PC-3 (cell line): ENCODE measurements at regions not wholly inside any gene's neighbourhood (a gene's known extent, or its start where the extent isn't known, plus 50 kb on each side); places are given as distances from the start of the nearest gene placed in this dataset.

Experiments used
- ATAC-seq: fragments of 200-7000 bp; cut with Tn5 transposase; 2 replicates; pipeline ENCODE4 v1.9.1; 2020; ENCODE audit warnings: mild to moderate bottlenecking, moderate library complexity
- BruUV-seq: library from RNA; stranded (reverse); fragments of 400-500 nt; replicated peaks from 2 replicates; lab custom pipeline; 2021; lab: Mats Ljungman, UMichigan
- CTCF ChIA-PET: fragments of 300-600 bp; sonication (Branson Sonifier 250); formaldehyde crosslinking; loops from one replicate; lab custom pipeline; 2022; ENCODE audit warnings: antibody characterized with exemption; lab: Charles Lee
- POLR2A ChIA-PET: fragments of 300-600 bp; sonication (Branson Sonifier 250); formaldehyde crosslinking; loops from one replicate; lab custom pipeline; 2022; ENCODE audit warnings: antibody characterized with exemption; ENCODE audit not compliant: unreplicated experiment; lab: Charles Lee
- DNase-seq: peaks from one replicate; pipeline ENCODE4 v3.0.0-alpha.2; 2015
- H2AFZ ChIP-seq: fragments of 300-600 bp; sonication (generic); 2 replicates; pipeline ENCODE4 v1.6.0; 2016; ENCODE audit warnings: antibody characterized with exemption, low read length
- H3F3A ChIP-seq: fragments of 300-600 bp; sonication (generic); one replicate; pipeline ENCODE4 v1.6.0; 2017; ENCODE audit warnings: antibody characterized with exemption, low read length, control low read depth, mild to moderate bottlenecking; ENCODE audit not compliant: unreplicated experiment
- H3K27ac ChIP-seq: fragments of 300-600 bp; sonication (generic); 2 replicates; pipeline ENCODE4 v1.5.1; 2016; ENCODE audit warnings: mild to moderate bottlenecking, low read length
- H3K27me3 ChIP-seq: fragments of 300-600 bp; sonication (generic); 2 replicates; pipeline ENCODE4 v1.6.1; 2016; ENCODE audit warnings: low read length, mixed read lengths
- H3K36me3 ChIP-seq: fragments of 300-600 bp; sonication (generic); 2 replicates; pipeline ENCODE4 v1.6.1; 2016; ENCODE audit warnings: low read depth, mixed run types, low read length, mixed read lengths
- H3K4me1 ChIP-seq: fragments of 300-600 bp; sonication (generic); 2 replicates; pipeline ENCODE4 v1.5.1; 2016; ENCODE audit warnings: low read length; ENCODE audit not compliant: insufficient read depth
- H3K4me2 ChIP-seq: fragments of 300-600 bp; sonication (generic); 2 replicates; pipeline ENCODE4 v1.6.0; 2016; ENCODE audit warnings: low read length
- H3K4me3 ChIP-seq: fragments of 300-600 bp; sonication (generic); 2 replicates; pipeline ENCODE4 v1.5.1; 2016; ENCODE audit warnings: mild to moderate bottlenecking, low read length, mixed read lengths
- H3K79me2 ChIP-seq: fragments of 300-600 bp; sonication (generic); 2 replicates; pipeline ENCODE4 v1.6.1; 2017; ENCODE audit warnings: low read length, mixed read lengths
- H3K9ac ChIP-seq: fragments of 300-600 bp; sonication (generic); 2 replicates; pipeline ENCODE4 v1.6.0; 2016; ENCODE audit warnings: mild to moderate bottlenecking, low read length
- H3K9me2 ChIP-seq: fragments of 300-600 bp; sonication (generic); replicated peaks from 2 replicates; pipeline ENCODE4 v1.6.1; 2016; ENCODE audit warnings: mixed run types, low read length, mixed read lengths
- H3K9me3 ChIP-seq: fragments of 300-600 bp; sonication (generic); 2 replicates; pipeline ENCODE4 v1.6.1; 2016; ENCODE audit warnings: low read length, mixed read lengths
- H4K20me1 ChIP-seq: fragments of 300-600 bp; sonication (generic); 2 replicates; pipeline ENCODE4 v1.6.1; 2016; ENCODE audit warnings: low read length, mixed read lengths
- EZH2 ChIP-seq: fragments of 300-600 bp; sonication (generic); IDR thresholded peaks from one replicate; pipeline ENCODE4 v1.6.1; 2017; ENCODE audit warnings: antibody characterized with exemption, mild to moderate bottlenecking, low read length; ENCODE audit not compliant: unreplicated experiment
- EZH2phosphoT487 ChIP-seq: fragments of 300-600 bp; sonication (generic); IDR thresholded peaks from 2 replicates; pipeline ENCODE4 v1.6.1; 2018; ENCODE audit warnings: mild to moderate bottlenecking, antibody characterized with exemption, low read length, borderline replicate concordance
- intact Hi-C: fragments of 100-400 bp; cut with micrococcal nuclease; formaldehyde crosslinking; loops from 2 replicates; pipeline ENCODE4 v1.9.0; 2023
- TF ChIP-seq, protein P1 (sequence below): fragments of 300-600 bp; sonication (generic); conservative IDR thresholded peaks from 2 replicates; pipeline ENCODE4 v1.5.1; 2017; ENCODE audit warnings: antibody characterized with exemption, low read depth, mild to moderate bottlenecking, low read length

DNA sequence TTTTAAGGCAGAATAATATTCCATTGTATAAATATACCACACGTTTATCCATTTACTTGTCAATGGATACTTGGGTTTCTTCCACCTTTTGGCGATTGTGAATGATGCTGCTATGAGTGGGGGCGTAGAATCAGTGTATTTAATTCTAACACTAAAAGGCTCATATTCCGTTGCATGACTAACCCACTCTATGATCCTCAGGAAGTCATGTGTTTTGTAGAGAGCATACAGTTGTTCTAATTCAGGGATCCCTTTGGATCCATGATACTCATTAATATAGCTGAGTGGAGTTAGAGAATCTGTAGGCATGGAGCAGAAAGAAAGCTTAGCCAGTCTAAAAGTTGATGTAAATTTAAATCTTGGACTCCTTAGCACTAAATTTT lies 74.2 kb upstream of the TMEM170B start:
- TF ChIP-seq EZH2phosphoT487, result no peak
- TF ChIP-seq, protein P1, sequence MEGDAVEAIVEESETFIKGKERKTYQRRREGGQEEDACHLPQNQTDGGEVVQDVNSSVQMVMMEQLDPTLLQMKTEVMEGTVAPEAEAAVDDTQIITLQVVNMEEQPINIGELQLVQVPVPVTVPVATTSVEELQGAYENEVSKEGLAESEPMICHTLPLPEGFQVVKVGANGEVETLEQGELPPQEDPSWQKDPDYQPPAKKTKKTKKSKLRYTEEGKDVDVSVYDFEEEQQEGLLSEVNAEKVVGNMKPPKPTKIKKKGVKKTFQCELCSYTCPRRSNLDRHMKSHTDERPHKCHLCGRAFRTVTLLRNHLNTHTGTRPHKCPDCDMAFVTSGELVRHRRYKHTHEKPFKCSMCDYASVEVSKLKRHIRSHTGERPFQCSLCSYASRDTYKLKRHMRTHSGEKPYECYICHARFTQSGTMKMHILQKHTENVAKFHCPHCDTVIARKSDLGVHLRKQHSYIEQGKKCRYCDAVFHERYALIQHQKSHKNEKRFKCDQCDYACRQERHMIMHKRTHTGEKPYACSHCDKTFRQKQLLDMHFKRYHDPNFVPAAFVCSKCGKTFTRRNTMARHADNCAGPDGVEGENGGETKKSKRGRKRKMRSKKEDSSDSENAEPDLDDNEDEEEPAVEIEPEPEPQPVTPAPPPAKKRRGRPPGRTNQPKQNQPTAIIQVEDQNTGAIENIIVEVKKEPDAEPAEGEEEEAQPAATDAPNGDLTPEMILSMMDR, result no peak
- no peak for TF ChIP-seq EZH2
- Histone ChIP-seq H3K4me1 (peaks cover 6% of the 10 kb centered on the region), H3K9me3 (no peaks in the 10 kb centered on the region), H3F3A (no peaks in the 10 kb centered on the region), H3K4me2 (no peak overlapping the region), H3K9ac (no peak overlapping the region), H3K36me3 (no peaks in the 10 kb centered on the region), H4K20me1 (no peaks in the 10 kb centered on the region), H3K27me3 (no peaks in the 10 kb centered on the region), H2AFZ (no peak overlapping the region), H3K9me2 (no peaks in the 10 kb centered on the region), H3K79me2 (no peaks in the 10 kb centered on the region), H3K27ac (no peak overlapping the region), H3K4me3 (no peak overlapping the region)
- ATAC-seq (no peak), DNase-seq (no peak)
- intact Hi-C loops, result no loop called here
- BruUV-seq, result no TSS peak
- ChIA-PET CTCF (no interaction called here), POLR2A (no interaction called here)

DNA sequence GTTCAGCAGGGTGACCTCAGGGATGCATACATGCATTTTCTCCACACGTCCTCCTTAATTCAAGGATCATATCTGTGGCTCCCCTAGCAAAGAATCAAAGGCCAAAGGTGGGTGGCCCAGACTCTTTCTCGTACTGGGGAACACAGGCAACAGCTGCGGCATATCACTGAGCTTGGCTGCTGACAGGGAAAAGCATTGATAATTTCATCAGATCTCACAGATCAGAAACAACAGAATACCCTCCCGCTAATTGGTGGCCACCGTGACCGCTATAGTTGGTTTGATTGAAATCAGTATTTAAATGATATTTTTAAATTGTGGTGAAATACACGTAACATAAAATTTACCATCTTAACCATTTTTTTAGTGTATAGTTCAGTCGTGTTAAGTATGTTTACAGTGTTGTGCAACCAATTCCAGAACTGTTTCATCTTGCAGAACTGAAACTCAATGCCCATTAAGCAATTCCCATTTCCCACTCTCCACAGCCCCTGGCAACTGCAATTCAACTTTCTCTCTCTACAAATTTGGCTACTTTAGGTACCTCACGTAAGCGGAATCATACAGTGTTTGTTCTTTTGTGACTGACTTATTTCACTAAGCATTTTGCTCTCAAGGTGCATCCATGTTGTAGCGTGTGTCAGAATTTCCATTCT lies 74.7 kb upstream of the TMEM170B start:
- no peaks in the 10 kb centered on the region for H4K20me1 ChIP-seq
- no peaks in the 10 kb centered on the region for H3F3A ChIP-seq
- peaks cover 6% of the 10 kb centered on the region for H3K4me1 ChIP-seq
- ATAC-seq, result no peak
- no peaks in the 10 kb centered on the region for H3K79me2 ChIP-seq
- no peak for DNase-seq
- BruUV-seq, result no TSS peak
- H3K9ac ChIP-seq, result no peak overlapping the region
- H3K9me2 ChIP-seq, result no peaks in the 10 kb centered on the region
- no peaks in the 10 kb centered on the region for H3K36me3 ChIP-seq
- H3K27me3 ChIP-seq, result no peaks in the 10 kb centered on the region
- H2AFZ ChIP-seq, result no peak overlapping the region
- no peak overlapping the region for H3K27ac ChIP-seq
- intact Hi-C loops, result no loop called here
- POLR2A ChIA-PET, result no interaction called here
- no peak overlapping the region for H3K4me2 ChIP-seq
- CTCF ChIA-PET, result no interaction called here
- TF ChIP-seq, protein P1, result no peak
- TF ChIP-seq EZH2phosphoT487, result no peak
- TF ChIP-seq EZH2, result no peak
- H3K4me3 ChIP-seq, result no peak overlapping the region
- no peaks in the 10 kb centered on the region for H3K9me3 ChIP-seq

DNA sequence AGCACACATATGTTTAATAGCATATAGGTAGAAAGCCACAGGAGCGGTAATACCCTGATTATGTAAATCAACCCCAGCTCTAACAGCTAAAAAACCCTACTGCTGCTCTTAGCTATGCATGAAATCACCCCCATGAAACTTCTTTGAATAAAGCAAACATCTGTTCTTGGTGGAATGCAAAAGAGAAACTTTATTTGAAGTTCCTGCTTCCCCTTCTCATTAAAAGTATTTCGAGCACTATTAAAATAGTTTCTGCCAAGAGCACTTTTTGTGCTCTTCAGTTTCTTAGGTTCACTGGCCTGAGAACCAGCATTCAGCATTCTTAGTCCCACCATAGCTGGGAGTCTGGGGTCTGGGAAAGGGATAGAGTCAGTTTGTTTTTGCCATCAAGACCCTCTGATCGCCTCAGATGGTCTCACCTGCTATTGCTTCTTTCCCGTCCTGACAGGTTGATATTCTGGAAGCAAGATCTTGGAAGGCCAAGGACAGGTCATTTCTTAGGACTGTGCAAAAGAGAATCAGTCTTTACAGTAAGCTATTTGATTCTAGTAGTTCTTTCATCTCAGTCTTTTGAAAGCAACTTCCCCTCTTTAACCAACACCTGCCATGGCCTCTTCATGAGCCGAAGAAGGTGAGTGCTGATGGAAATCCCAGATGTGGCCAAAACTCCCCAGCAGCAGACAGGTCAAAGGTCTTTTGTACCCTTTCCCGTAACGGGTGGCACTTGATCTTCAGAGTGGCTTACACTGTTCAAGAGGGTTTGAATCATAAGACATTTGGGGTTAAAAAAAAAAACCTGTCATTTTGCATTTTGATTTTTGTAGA lies 76.5 kb upstream of the TMEM170B start:
- no peaks in the 10 kb centered on the region for H3F3A ChIP-seq
- no peak overlapping the region for H2AFZ ChIP-seq
- TF ChIP-seq EZH2phosphoT487 (no peak), EZH2 (no peak)
- TF ChIP-seq, protein P1, result no peak
- H3K9me3 ChIP-seq, result no peaks in the 10 kb centered on the region
- no peak for DNase-seq
- POLR2A ChIA-PET, result interaction anchor here (0.6 kb wide), 1 partner anchor 726 kb away, joined by 5 read pairs; no protein-coding TSS in a partner anchor
- no TSS peak for BruUV-seq
- H3K9me2 ChIP-seq, result no peaks in the 10 kb centered on the region
- no peak overlapping the region for H3K4me3 ChIP-seq
- no peak for ATAC-seq
- H4K20me1 ChIP-seq, result no peaks in the 10 kb centered on the region
- peaks cover 6% of the 10 kb centered on the region for H3K4me1 ChIP-seq
- H3K27me3 ChIP-seq, result no peaks in the 10 kb centered on the region
- intact Hi-C loops, result no loop called here
- no peaks in the 10 kb centered on the region for H3K36me3 ChIP-seq
- no peak overlapping the region for H3K4me2 ChIP-seq
- H3K79me2 ChIP-seq, result no peaks in the 10 kb centered on the region
- H3K27ac ChIP-seq, result no peak overlapping the region
- CTCF ChIA-PET, result no interaction called here
- no peak overlapping the region for H3K9ac ChIP-seq
